ENCODE measurements at regions not wholly inside any gene's neighbourhood (a gene's known extent, or its start where the extent isn't known, plus 50 kb on each side); places are given as distances from the start of the nearest gene placed in this dataset.

GRCh38 chr9:88689509-88690298, 154.7 kb downstream of the NXNL2 start:
- H3K4me3 ChIP-seq (ENCODE audit: low read depth, low read length) = no peak overlapping the region
- no peak for DNase-seq (ENCODE audit: low read depth)
- no peak for TF ChIP-seq CTCF (IDR thresholded peaks at IDR 0.05; ENCODE audit: insufficient read depth, low read depth, low read length, missing control alignments)

- no peak overlapping the region for H3K4me3 ChIP-seq (ENCODE audit: low read depth, low read length)
- no peak for TF ChIP-seq CTCF (IDR thresholded peaks at IDR 0.05; ENCODE audit: insufficient read depth, low read depth, low read length, missing control alignments)
- DNase-seq (ENCODE audit: low read depth) = no peak
These were observed 155.7 kb downstream of the NXNL2 start for GRCh38 chr9:88690628-88691027.

GRCh38 chr9:88691091-88691490, 156.1 kb downstream of the NXNL2 start:
- TF ChIP-seq CTCF (IDR thresholded peaks at IDR 0.05; ENCODE audit: insufficient read depth, low read depth, low read length, missing control alignments) = no peak
- no peak overlapping the region for H3K4me3 ChIP-seq (ENCODE audit: low read depth, low read length)
- no peak for DNase-seq (ENCODE audit: low read depth)

- no peak overlapping the region for H3K4me3 ChIP-seq (ENCODE audit: low read depth, low read length)
- no peak for TF ChIP-seq CTCF (IDR thresholded peaks at IDR 0.05; ENCODE audit: insufficient read depth, low read depth, low read length, missing control alignments)
- DNase-seq (ENCODE audit: low read depth) = peak; percentile 7
These were observed 156.8 kb downstream of the NXNL2 start for GRCh38 chr9:88691811-88692210.

- no peak overlapping the region for H3K4me3 ChIP-seq (ENCODE audit: low read depth, low read length)
- DNase-seq (ENCODE audit: low read depth) = peak; percentile 57
- TF ChIP-seq CTCF (IDR thresholded peaks at IDR 0.05; ENCODE audit: insufficient read depth, low read depth, low read length, missing control alignments) = no peak
These were observed 157.8 kb downstream of the NXNL2 start for GRCh38 chr9:88692827-88693226.

GRCh38 chr9:88694625-88695024, 159.6 kb downstream of the NXNL2 start:
- no peak for DNase-seq (ENCODE audit: low read depth)
- H3K4me3 ChIP-seq (ENCODE audit: low read depth, low read length) = no peak overlapping the region

More at GRCh38 chr9:88694625-88695024, 159.6 kb downstream of the NXNL2 start:
- no peak for TF ChIP-seq CTCF (IDR thresholded peaks at IDR 0.05; ENCODE audit: insufficient read depth, low read depth, low read length, missing control alignments)

Data from GM12865 (cell line).